ENCODE measurements at regions not wholly inside any gene's neighbourhood (a gene's known extent, or its start where the extent isn't known, plus 50 kb on each side); places are given as distances from the start of the nearest gene placed in this dataset.
"Not testable (repeated sequence)": the region's sequence is repeated elsewhere in the genome, so short reads cannot be mapped to it uniquely, and the experiment has no call there.

DNA sequence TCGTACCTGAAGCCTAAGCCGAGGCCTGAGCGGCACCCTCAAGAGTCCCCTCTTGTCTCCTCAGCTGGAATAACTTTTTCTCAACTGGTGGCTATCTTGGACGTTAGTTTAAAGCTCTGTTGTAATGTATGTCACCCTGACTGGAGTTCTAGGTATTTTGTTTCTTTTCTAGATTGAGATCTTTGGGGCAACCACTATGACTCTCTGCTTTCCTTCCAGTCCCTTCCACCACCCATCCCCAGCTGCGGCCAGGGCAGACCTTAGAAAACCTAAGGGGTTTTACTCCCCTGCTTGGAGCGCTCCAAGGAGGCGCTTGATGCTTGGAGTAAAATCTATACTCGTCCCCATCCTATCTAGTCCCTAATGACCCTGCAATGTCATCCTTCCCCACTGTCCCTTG is 74.6 kb upstream of the MRPS6 start:
- TF ChIP-seq, protein P1, sequence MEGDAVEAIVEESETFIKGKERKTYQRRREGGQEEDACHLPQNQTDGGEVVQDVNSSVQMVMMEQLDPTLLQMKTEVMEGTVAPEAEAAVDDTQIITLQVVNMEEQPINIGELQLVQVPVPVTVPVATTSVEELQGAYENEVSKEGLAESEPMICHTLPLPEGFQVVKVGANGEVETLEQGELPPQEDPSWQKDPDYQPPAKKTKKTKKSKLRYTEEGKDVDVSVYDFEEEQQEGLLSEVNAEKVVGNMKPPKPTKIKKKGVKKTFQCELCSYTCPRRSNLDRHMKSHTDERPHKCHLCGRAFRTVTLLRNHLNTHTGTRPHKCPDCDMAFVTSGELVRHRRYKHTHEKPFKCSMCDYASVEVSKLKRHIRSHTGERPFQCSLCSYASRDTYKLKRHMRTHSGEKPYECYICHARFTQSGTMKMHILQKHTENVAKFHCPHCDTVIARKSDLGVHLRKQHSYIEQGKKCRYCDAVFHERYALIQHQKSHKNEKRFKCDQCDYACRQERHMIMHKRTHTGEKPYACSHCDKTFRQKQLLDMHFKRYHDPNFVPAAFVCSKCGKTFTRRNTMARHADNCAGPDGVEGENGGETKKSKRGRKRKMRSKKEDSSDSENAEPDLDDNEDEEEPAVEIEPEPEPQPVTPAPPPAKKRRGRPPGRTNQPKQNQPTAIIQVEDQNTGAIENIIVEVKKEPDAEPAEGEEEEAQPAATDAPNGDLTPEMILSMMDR (IDR thresholded peaks at IDR 0.05; ENCODE audit: low read depth, low read length), result no peak
- DNase-seq (ENCODE audit: low read depth, low spot score), result no peak
- H3K4me3 ChIP-seq (ENCODE audit: low read depth, low read length), result no peak overlapping the region
- in situ Hi-C loops (cut with HindIII; ENCODE audit: low sequenced_read_pairs), result no loop called here

DNA sequence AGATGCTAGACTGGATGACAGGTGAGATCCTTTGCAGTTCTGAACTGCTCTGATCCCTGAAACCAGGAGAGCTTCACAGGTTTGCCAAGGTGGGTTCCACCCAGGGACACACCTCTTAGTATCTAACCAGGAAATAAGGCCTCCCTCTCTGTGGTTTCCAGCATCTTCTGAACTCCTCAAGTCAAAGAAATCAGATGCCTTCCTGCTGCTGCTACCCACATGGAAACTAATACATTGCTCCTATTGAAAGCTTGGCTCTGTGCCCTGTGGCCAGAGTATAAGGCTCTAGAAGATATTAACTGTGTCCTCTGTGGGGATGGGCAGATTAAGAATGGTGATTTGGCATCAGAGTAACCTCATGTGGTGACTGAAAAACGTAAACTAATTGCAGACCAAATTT is 75.0 kb upstream of the MRPS6 start:
- TF ChIP-seq, protein P1 (IDR thresholded peaks at IDR 0.05; ENCODE audit: low read depth, low read length), result no peak
- no peak for DNase-seq (ENCODE audit: low read depth, low spot score)
- in situ Hi-C loops (cut with HindIII; ENCODE audit: low sequenced_read_pairs), result no loop called here
- H3K4me3 ChIP-seq (ENCODE audit: low read depth, low read length), result no peak overlapping the region

DNA sequence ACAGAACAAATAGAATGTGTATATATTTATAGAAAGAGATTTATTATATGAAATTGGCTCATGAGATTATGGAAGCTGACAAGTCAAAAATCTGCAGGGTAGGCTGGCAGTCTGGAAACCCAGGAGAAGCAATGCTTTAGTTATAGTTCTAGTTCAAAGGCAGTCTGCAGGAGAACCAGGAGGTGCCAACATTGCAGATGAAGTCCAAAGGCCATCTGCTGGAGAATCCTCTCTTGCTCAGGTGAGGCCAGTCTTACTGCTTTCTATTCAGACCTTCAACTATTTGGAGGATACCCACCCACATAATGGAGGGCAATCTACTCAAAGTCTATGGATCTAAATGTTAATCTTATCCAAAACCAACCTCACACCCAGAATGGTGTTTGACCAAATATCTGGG is 75.9 kb upstream of the MRPS6 start:
- TF ChIP-seq, protein P1 (IDR thresholded peaks at IDR 0.05; ENCODE audit: low read depth, low read length), result no peak
- no peak overlapping the region for H3K4me3 ChIP-seq (ENCODE audit: low read depth, low read length)
- in situ Hi-C loops (cut with HindIII; ENCODE audit: low sequenced_read_pairs), result no loop called here
- no peak for DNase-seq (ENCODE audit: low read depth, low spot score)

DNA sequence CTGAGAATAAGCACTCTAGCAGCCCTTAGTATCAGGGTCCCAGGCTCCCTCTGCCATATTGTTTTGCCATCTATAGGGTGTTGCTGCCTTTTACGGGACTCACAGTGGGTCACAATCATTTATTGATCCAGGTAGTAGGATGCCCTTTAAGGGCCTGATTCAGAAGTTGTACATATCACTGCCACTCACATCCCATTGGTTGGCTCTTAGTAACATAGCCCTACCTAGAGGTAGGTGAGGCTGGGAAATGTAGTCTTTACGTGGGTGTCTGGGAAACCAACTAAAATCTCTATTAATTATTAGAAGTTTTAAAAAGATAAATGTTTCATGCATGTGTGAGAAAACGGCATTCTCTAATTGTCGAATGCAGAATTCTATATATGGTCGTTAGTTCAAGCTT is 78.8 kb upstream of the ATP5PO start:
- TF ChIP-seq, protein P1 (IDR thresholded peaks at IDR 0.05; ENCODE audit: low read depth, low read length), result no peak
- no peak overlapping the region for H3K4me3 ChIP-seq (ENCODE audit: low read depth, low read length)
- in situ Hi-C loops (cut with HindIII; ENCODE audit: low sequenced_read_pairs), result no loop called here
- no peak for DNase-seq (ENCODE audit: low read depth, low spot score)

DNA sequence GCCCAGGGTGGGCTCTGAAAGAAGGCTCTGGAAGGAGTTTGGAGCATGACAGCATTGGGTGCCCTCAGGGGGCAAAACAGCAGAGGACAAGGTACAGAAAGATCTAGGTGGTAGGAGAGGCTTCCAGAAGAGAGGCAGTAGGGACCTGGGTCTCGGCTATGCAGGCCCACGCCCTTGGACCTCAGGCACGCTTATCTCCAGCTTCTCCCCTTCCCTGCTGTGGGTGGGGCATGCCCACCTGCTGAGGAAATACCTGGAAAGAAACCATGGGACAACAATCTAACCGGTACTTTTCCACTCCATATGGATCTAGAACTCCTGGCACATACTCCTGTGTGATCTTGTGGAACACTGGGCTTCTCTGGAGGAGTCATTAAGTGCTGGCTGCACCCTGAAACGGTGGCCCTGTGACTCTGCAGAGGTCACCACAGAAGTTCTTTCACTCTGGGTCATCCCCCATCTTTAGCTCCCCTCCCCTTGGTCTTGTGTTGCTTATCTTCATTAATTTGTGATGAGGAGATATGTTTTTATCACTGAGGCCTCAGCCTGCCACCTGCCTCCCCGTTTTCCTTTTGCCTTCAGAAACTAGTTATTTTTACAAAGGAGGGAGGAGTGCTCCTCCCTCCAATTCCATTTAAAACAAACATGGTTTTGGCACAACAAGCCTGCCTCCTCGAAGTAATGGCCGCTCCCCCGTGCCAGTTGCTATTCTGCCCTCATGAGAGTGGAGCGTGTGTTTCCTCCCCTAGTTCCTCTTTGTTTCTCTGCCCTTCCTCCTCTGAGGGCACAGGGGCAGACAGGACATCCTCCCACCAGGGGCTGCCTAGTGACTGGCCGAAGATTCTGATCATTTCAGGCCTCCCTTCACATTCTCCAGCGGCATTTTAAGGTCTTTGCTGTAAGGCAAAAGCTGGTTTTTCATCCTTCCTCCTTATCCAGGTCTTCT is 78.0 kb upstream of the ATP5PO start:
- in situ Hi-C loops (cut with HindIII; ENCODE audit: low sequenced_read_pairs), result no loop called here
- no peak overlapping the region for H3K4me3 ChIP-seq (ENCODE audit: low read depth, low read length)
- TF ChIP-seq, protein P1 (IDR thresholded peaks at IDR 0.05; ENCODE audit: low read depth, low read length), result no peak
- no peak for DNase-seq (ENCODE audit: low read depth, low spot score)

DNA sequence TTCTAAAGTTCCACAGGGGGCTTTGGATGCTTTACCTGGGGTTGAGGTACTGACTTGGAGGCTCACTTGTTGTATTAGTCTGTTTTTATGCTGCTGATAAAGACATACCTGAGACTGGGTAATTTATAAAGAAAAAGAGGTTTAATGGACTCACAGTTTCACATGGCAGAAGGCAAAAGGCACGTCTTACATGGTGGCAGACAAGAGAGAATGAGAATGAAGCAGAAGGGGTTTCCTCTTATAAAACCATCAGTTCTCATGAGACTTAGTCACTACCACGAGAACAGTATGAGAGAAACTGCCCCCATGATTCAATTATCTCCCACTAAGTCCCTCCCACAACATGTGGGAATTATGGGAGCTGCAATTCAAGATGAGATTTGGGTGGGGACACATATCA is 76.8 kb upstream of the ATP5PO start:
- in situ Hi-C loops (cut with HindIII; ENCODE audit: low sequenced_read_pairs); DNase-seq (ENCODE audit: low read depth, low spot score); H3K4me3 ChIP-seq (ENCODE audit: low read depth, low read length): not testable (repeated sequence)

DNA sequence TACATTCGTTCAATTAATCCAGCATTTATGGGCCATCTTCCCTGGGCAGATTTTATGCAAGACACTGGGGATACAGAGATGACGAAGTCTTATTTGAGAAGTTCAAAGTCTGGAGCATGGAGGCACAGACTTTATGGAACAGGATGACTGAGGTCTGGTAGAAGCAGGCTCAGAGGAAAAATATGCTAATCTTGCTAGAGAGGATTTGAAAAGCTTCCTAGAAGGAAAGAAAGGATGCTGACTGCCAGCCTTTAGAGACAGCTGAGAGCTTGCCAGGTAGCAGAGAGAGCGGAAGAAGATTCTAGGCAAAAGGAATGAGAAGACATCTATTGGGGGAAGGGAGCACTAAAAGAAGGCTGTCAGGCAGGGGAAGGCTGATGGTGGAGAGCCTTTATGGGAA is 75.5 kb upstream of the ATP5PO start:
- in situ Hi-C loops (cut with HindIII; ENCODE audit: low sequenced_read_pairs), result no loop called here
- DNase-seq (ENCODE audit: low read depth, low spot score), result no peak
- no peak overlapping the region for H3K4me3 ChIP-seq (ENCODE audit: low read depth, low read length)
- TF ChIP-seq, protein P1 (IDR thresholded peaks at IDR 0.05; ENCODE audit: low read depth, low read length), result no peak
